NOMO-1 treated with DMSO at 0.1 percent for 48 hours (cell line): ENCODE measurements at regions not wholly inside any gene's neighbourhood (a gene's known extent, or its start where the extent isn't known, plus 50 kb on each side); places are given as distances from the start of the nearest gene placed in this dataset.

Source experiments
- DNase-seq: peaks from one replicate; lab custom pipeline; 2025; ENCODE audit not compliant: unreplicated experiment; lab: John Stamatoyannopoulos, UW

DNA sequence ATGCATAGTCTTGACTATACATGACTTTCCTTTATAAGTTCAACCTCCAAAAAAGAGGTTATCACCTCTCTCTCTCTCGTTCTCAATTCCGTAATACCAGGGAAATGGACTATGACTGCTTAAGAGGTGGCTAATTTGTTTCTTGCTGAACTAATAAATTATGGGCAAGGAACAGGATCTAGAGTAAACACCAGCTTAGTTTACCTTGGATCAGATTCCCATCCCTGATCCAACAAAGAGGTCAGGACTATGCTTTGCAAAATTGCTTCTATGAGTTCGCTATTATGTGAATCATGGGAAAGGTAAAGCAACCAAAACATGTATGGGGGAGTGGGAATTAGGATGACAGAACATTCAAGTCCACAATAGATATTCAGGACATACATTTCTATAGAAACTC lies 630.7 kb downstream of the HACE1 start:
- DNase-seq: no peak

GRCh38 chr6:104227508-104227907 lies 632.2 kb downstream of the HACE1 start:
- no peak for DNase-seq

DNA sequence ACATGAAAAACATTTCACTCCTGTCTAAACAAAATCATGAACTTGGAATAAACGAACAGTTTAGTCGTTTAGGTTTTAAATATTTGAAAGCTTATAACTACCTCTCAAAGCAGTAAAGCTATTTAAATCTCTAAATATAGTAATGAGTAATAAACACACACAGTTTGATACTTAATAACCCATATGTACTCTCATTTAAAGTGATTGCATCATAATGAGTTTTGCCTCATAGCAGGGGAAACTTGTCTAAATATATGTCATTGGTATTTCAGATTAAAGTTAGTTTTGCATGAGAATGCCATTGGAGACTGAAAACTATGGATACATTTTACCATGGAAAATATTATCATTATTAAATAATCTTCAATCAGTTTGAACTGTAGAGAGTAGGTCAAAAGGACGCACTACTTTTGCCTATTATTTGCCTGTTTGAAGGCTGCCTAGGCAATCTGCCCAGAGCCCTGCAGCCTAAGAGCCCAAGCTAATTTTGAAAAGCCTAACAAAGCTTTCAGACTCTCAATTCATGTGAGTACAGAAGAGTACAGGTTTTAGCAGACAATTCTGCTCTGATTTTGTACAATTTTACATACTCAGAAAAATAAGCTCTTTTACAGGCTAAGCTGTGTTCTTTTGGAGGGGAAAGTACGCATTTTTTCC lies 632.8 kb downstream of the HACE1 start:
- DNase-seq: no peak

DNA sequence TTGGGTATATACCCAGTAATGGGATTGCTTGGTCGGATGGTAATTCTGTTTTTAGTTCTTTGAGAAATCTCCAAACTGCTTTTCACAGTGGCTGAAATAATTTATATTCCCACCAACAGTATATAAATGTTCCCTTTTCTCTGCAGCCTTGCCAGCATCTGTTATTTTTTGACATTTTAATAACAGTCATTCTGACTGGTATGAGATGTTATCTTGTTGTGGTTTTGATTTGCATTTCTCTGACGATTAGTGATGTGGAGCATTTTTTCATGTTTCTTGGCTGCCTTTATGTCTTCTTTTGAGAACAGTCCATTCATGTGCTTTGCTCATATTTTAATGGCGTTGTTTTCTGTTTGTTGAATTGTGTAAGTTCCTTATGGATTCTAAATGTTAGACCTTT lies 641.6 kb downstream of the HACE1 start:
- DNase-seq: no peak

GRCh38 chr6:104214901-104215300 lies 644.8 kb downstream of the HACE1 start:
- no peak for DNase-seq

- no peak for DNase-seq
Measured at GRCh38 chr6:104212977-104213668, 646.6 kb downstream of the HACE1 start.

- no peak for DNase-seq
Measured at GRCh38 chr6:104207635-104208034, 652.1 kb downstream of the HACE1 start.

- no peak for DNase-seq
Measured at GRCh38 chr6:104201557-104201956, 658.2 kb downstream of the HACE1 start.

GRCh38 chr6:104187616-104188015 lies 672.1 kb downstream of the HACE1 start:
- DNase-seq: no peak

DNA sequence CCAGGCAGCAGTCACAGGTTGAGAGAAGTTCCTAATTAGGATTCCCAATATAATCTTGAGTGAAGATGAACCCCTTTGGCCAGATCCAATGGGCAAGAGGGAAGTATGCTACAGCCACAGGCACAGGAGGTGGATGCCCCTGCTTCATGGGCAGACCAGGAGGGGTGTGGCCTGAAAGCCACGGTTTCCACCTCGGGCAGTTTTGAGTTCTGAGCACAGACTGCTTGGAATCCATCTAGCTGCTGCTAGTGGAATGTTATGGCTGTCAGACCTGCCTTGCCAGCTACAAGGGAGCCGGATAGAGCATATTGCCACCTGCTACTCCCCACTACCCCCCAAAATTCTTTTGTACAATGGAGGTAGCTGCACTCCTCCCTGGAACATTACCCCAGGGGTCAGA lies 672.9 kb downstream of the HACE1 start:
- no peak for DNase-seq

- no peak for DNase-seq
Measured at GRCh38 chr6:104183816-104184435, 675.8 kb downstream of the HACE1 start.

DNA sequence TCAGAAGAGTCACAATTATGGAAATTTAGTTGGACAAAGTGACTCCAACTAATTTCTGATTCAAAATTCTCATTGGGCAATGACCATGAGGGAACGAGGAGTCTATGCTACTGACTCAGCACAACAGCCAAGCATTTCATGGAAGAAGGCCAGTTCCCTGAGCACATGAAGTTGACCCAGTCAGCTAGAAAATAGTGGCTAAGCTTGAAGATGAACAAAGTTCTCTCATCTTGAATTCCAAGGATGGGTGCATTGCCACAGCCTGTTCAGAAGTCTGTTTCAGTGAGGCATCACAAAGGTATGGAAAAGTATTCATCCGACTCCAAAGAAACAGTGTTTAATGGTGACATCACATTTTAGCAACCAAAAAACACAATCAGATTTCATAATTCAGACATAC lies 676.9 kb downstream of the HACE1 start:
- no peak for DNase-seq

DNA sequence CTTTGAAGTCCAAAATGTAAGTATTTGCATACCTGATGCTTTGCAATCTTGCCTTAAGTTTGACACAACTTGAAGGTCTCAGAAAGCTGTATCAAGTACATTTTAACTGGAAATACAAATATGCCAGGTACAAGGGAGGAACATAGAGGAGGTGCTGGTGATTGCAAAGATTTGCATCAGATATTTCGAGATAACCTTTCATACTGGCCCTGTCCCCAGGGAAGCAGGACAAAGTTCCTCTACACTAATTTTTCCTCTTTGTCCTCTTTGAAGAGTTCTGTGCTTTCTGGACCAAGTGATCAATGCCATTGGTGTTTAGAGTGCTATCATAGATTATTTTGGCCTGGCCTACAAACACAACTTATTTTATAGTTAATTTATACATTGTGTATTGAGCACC lies 686.1 kb downstream of the HACE1 start:
- DNase-seq: no peak

DNA sequence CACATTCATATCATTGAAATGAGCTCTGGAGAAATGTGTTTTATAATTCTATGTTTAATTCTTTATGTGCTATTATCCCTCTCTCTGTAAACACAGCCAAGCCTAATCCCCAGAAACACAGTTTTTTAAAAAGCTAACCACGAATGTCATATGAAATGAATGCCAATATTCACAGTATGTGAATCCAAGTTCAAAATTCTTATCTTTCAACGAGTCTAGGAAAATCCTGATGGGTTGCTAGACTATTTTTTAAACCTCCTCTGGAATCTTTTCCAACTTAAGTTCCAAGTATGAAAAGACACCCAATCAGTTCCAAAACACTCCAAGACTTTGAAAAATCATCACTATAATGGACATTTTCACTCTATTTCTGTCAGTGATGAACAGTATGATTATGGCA lies 689.3 kb downstream of the HACE1 start:
- no peak for DNase-seq

DNA sequence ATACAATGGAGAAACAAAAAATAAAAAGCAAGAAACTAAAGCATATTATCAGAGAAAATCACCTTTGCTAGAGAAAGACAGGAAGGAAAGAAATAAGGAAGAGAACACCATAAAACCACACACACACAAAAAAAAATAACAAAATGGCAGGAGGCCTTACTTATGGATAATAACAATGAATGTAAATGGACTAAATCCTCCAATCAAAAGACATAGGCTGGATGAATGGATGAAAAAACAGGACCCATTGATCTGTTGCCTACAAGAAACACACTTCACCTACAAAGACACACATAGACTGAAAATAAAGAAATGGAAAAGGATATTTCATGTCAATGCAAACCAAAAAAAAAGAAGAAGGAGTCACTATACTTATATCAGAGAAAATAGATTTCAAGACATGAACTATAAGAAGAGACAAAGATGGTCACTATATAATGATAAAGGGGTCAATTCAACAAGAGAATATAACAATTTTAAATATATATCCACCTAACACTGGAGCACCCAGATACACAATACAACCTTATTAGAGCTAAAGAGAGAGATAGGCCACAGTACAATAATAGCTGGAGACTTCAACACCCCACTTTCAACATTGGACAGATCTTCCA lies 693.6 kb downstream of the HACE1 start:
- DNase-seq: no peak

DNA sequence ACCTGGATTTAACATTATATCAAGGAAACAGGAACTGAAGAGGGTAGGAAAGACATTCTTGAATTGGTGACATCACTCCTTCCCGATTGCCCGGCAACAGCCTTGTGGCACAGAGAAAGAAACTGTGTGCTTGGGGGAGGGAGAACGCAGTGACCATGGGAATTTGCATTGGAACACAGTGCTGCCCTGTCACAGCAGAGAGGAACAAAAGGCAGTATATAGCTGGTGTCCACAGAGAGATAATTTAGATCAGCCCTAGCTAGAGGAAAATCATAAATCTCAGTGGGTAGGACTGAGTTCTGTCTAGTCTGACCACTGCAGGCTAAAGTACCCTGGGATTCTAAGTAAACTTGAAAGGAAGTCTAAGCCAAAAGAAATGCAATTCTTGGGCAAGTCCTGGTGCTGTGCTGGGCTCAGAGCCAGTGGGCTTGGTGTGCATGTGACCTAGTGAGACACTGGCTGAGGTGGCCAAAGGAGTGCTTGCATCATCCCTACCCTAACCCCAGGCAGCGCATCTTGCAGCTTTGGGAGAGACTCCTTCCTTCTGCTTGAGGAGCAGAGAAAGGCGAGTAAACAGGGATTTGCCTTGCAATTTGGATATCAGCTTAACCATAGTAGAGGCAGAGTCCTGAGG lies 697.6 kb downstream of the HACE1 start:
- DNase-seq: no peak

DNA sequence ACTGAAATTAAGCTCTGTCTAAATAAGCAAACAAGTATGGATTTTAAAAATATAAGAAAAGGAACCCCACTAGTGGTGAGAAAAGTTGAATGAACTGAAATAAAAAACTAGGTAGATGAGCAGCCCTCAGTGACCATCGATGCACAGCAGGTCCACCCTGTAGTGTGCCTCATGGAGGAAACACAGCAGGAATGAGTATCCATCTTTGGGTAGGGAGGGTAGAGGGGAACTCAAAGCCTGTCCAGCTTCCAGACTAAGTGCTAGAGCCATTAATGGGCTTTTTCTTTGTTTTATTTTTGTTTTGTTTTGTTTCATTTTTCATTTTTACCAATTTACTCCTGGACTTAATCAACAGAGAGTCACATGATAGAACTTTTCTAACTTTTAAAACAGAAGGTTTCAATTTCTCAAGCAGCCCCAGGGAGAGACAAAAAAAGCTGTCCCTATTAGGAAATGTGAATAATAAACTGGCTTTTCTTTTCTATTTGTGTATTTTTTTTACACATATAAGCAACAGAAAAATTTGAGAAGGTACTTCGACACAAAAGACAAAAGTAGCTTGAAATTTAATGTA lies 700.6 kb downstream of the HACE1 start:
- DNase-seq: no peak

- DNase-seq: no peak
Measured at GRCh38 chr6:104143757-104144156, 716.0 kb downstream of the HACE1 start.

- no peak for DNase-seq
Measured at GRCh38 chr6:104134876-104135275, 724.8 kb downstream of the HACE1 start.

DNA sequence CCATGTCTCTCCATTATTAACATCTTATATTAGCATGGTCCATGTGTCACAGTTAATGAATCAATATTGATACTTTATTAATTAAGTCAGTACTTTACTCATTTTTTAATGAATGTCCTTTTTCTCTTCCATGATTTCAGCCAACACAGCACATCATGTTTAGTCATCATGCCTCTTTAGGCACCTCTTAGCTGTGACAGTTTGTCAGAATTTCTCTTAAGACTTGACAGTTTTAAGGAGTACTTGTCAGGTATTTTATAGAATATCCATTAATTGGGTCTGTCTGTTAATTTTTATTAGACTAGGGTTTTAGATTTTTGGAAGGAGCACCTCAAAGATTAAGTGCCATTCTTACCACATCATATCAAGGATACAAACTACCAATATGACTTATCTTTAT lies 729.4 kb downstream of the HACE1 start:
- DNase-seq: no peak

DNA sequence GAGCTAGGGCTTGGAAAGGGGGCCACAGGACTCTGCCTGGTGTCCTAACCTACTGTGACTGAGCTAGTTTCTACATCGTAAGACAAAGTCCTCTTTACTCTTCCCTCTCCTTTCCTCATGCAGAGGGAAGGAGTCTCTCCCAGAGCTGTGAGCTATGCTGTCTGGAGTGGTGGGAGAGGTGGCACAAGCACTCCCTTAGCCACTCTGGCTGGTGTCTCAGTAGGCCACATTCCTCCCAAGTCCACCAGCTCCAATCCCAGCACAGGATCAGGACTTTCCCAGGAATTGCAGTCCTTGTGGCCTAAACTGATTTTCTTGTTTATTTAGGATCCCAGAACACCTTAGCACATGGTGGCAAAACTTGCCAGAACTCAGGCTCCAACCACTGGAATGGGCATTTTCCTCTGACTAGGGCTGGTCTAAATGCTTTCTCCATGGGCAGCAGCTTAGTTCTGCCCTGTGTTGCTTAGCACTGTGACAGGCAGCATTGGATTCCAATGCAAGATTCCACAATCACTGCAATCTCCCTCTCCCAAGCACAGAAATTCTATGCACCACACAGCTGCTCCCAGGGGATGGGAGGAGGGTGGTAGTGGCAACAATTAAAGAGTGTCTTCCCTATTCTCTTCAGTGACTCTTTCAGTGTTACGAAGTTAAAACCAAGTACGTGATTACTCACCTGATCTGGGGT lies 733.3 kb downstream of the HACE1 start:
- no peak for DNase-seq
